NCI-H2227 (cell line): ENCODE measurements at regions not wholly inside any gene's neighbourhood (a gene's known extent, or its start where the extent isn't known, plus 50 kb on each side); places are given as distances from the start of the nearest gene placed in this dataset.
"Not testable (repeated sequence)": the region's sequence is repeated elsewhere in the genome, so short reads cannot be mapped to it uniquely, and the experiment has no call there.

Experiments used
- DNase-seq: peaks from one replicate; lab custom pipeline; 2025; ENCODE audit not compliant: unreplicated experiment; lab: John Stamatoyannopoulos, UW

DNA sequence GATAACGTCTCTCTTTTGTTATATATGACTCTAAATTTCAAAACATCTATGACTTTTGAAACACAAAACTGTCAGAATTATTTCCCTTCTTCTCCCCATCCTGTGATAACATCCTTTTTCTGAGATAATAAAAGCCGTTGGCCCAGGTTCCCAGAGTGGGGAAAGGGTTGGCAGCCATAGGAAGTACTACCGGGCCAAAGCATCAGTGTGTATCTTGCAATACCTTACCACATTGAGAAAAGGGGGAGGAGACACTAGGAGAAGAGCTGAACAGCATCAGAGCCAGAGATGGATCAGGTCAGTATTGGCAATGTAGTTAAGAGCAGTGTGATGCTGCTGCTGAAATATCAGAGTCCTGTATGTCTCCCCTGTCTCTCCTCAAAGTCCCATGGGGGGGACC, 210.0 kb upstream of the PROK2 start:
- no peak for DNase-seq

DNA sequence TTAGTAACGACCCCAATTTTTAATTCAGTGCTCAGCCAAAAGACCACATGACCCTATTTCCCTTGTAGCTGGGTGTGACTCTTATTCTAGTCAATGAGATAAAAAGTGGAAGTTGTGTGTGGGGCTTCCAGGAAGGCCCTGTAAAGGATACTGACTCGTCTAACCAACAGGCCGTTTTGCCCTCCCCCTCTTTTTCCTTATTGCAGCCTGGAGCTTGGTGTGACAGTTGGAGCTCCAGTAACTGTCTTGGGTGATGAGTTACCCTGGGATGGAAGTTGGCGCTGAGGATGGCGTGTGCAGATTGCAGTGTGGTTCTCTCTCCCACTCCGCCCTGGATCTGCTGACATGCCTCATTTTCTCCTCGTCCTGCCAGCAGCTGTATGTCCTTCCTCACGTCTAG, 209.3 kb upstream of the PROK2 start:
- no peak for DNase-seq

DNA sequence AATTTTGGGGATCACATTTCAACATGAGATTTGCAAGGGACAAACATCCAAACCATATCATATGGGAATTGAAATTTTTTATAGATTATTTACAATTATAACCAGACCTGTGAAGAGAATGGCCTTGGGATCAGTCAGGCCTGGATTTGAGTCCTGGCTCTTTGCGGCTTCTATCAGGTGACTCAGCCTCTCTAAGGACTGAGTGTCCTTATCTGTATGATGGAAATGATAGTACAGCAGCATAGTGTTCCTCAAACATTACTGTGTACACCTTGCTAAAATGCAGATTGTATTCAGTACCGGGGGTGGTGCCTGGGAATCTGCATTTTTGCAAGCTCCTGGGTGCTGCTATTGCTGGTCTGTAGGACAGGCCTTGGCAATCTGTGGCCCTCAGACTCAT, 206.7 kb upstream of the PROK2 start:
- no peak for DNase-seq

DNA sequence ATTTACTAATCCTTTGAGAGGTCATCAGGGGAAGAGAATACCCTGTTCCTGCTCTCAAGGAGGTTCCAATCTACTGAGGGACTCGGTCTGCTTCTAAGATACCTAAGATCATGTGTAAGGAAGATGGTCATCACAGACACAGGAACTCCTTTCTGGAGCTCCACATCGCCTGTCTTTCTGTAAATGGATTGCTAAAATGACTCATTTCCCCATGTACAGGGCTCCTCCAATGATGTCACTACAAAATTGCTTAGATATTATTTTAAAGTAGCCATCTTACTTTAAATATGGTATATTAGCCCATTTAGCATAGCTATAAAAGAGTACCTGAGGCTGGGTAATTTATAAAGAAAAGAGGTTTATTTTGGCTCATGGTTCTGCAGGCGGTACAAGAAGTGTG, 206.1 kb upstream of the PROK2 start:
- no peak for DNase-seq

DNA sequence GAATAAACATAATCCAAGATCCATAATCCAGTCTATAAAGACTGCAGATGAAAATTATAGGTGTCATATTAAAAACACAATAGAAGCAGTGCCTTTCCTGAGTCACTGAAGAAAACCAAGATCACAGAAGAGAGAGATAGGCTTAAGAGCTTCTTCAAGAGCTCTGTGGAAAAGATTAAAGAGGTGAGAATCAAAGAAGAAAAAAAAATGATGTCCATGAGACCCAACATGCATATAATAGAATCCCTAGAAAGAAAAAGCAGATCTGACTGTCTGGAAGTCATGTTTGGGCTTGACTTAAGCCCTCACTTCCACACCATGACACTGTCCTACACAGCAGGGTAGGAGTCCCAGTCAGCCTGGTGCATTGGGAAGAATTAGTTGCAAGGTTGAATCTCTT, 205.6 kb upstream of the PROK2 start:
- DNase-seq, result no peak

DNA sequence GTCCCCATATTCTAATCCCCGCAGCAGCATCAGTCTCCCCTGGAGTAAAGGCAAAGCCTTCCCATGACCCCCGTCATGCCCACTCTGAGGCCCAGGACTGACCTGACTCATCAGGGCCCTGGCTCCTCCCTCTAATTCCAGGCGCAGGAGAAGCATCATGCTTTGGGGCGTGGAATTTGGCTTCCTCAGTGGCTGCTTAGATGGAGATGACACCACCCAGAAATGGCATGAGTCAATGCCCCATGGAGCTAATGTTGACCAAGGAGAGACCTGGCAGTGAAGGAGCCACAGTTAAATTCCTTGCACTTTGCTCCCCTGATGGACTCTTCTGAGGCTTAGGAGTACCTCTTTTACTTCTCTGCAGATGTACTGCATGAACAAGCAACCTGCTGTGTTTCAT, 204.2 kb upstream of the PROK2 start:
- no peak for DNase-seq

DNA sequence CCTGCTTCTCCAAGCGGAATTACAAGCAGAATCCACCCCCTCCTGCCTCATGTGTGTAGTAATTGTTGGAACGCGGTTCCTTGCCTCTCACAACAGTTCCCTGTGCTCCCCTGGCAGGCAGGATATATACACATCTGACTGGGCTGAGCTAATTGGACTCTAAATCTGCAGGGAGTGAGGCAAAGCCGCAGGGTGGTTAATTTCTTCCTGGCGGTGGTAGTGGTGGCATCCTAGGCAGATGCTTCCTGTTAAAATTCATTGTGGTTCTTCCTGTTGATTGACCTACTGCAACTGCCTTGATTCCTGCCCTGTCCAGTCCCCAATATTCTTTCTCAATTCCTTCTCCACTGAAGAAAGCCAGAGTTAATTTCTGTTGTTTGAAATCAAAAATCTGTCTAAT, 202.9 kb upstream of the PROK2 start:
- DNase-seq, result peak; percentile 6

DNA sequence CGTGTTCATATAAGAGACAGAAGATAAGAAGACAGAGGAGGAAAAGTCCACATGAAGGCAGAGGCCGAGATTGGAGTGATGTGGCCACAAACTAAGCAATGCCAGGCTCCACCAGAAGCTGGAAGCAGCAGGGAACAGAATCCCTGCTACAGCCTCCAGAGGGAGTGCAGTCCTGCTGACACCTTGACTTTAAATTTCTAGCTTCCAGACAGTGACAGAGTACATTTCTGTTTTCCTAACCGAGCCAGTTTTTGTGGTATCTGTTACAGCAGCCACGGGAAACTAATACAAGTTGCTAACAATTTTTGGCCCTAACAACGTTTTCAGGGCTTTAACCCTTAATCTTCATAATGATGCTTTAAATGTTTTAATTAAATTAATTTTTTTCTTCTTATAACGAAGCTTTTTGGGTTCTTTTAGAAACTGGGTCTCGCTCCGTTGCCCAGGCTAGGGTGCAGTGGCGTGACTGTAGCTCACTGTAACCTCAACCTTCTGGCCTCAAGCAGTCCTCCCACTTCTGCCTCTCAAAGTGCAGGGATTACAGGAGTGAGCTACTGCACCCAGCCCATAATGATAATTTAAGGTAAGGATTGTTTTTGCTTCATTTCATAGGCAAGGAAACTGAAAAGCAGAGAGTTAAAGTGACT, 202.3 kb upstream of the PROK2 start:
- no peak for DNase-seq

DNA sequence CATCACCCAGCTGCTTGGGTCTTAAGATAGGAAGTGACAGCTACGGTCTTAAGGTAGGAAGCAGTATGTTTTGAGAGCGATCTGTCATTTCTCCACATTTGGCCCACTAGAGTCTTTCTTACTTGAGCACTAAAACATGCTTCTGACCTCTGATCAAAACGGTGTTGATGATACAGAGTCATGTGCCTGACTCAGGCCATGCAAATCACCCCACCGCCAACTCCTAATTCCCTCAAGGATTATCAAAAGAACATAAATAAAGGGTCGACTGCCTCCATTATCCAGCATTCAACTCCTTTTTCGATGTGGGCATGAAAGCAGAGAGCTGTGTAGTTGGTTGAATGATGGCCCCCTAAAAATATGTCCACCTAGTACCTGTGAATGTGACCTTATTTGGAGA, 201.7 kb upstream of the PROK2 start:
- DNase-seq, result no peak

DNA sequence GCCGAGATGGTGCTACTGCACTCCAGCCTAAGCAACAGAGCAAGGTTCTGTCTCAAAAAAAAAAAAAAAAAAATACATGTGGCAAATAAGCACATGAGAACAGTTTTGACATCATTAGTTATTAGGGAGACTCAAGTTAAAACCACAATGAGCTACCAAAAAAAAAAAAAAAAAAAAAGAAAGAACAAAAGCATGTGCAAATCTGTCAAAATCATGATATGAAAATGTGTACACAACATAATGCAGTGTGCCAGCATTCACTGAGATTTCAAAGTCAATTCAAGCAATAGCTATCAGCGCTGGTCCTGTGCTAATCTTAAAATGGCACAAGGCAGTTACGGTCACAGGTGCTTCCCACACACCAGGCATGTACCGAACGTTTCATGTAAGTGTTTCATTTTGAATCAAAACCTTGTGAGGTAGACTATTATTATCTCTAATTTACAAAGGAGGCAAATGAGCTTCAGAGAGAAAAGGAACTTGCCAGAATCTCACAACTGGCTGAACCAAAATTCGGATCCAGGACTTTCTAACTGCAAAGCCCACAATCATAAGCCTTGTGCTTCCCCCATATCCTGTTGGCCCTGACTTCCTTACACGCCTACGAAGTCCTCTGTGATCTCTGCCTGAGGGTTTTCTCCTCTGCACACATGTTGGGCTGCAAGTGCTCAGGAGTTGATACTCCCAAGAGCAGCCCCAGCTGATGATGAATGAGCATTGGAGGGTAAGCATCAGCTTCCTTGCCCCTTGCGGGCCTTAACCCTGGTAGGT, 200.1 kb upstream of the PROK2 start:
- DNase-seq, result no peak

DNA sequence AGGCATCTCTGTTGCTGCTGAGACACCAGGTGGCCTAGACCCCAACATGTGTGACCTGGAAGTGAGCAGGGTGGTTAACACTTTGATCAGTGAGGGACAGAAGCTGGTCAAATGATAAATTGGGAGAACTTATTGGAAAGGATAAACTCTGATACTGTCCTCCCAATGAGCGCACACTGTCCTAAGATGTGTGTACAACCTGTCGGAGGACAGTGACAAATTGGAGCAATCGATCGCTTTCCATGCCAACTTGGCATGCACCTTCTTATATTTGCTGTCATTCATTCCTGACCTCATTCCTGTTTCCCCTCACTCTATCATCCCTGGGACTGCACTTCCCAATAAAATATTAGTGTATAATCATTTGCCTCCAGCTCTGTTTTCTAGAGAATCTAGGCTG, 198.7 kb upstream of the PROK2 start:
- DNase-seq, result no peak

DNA sequence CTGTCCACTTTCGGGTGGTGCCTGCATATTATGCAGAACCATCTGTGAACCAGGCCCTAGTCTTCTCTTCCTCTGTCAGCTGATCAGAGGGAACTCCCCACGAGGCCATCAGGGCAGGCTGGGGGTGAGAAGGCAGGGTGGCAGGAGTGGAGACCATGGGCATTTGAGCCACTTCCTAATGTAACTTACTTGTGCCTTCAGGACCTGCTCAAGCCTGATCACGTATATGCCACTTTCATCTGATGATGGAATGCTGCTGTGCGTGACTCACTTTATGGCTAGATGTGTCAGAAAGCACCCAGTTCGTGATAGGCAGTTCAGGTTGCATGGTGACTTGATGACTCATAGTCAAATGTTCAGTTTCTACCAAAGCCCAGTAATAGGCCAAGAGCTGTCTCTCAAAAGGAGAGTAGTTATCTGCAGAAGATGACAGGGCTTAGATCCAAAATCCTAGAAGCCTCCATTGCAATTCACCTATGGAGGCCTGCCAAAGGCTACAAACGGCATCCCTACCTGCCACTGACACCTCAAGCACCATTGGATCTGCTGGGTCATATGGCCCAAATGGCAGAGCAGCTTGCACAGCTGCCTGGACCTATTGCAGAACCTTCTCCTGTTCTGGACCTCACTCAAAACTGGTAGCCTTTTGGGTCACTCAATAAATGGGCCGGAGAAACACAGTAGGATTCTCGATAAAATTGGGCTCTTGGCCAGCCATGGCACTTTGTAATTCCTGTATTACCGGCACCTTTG, 197.7 kb upstream of the PROK2 start:
- not testable (repeated sequence) for DNase-seq

DNA sequence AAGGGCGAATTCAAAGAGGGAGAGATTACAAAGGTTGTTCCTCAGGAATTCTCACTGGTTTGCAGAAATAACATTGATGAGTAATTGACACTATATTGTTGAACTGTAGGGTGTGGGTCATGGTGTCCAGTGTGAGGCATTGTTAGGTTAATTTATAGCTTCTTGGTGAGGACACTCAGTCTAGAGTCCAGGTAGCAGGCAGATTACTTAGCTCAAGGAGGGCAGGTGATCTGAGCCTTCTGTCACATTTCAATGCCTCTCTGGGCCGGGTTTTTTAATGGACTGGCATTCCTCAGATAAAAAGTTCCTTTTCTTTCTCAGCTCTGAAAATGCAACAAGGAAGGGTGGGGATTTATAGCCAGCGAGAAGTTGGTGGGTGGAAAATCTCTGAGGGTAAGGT, 194.2 kb upstream of the PROK2 start:
- no peak for DNase-seq

DNA sequence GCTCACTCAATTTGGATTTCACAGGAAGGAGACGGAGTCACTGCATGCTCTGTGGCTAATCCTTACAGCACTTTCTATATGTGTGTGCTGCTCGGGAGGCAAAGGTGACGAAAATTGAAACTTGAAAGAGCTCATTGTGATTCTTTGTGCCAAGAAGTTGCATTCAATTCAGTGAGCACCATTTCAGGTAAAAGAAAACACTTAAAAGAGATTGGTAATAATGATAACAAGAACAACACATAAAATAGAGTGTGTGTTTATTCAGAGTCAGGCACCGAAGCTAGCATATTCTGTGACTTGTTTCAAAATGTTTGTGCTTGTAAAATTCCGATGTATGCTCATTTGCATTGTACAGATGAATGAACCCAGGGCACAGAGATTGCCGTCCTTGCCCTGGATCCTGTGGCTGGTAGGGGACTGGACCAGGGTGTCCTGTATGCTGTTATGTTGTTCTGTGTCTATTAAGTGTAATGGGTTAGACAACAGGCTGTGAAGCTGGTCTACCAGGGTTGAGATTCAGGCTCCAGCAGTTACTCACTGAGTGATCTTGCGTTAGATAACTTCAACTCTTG, 193.3 kb upstream of the PROK2 start:
- DNase-seq, result no peak

DNA sequence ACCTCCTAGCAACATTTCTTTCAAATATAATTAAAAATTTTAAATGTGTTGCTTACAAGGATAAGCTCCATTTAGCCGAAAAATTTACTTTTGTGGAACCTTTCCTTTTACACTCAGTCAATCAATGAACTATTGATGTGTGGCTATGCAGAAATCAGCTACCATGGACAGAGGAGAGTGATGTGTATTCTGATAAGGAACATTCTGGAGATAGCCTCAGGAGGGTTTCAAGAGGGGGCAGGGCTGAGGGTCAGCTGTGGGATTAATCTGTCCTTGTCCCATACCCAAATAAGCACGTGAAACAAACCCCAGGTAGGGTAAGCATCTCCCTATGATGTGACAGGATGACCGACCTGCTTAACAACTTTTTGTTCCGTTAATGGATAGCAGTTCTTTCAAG, 192.6 kb upstream of the PROK2 start:
- DNase-seq, result no peak

DNA sequence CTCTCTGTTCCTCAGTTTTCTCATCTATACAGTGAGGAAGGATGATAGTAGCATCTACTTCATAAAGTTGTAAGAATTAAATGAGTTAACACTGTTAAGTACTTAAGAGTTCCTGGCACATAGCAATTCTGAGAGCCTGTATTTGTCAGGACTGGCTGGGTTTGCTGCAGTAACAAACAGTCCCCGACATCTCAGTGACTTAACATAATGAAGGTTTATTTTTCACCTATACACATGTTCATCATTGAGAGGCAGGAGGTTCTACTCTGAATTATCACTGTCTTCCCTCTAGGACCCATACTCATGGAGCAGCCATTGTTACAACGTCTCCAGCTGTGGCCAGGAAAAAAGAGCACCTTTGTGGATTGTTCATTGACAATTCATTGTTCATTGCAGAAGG, 190.6 kb upstream of the PROK2 start:
- DNase-seq, result no peak

DNA sequence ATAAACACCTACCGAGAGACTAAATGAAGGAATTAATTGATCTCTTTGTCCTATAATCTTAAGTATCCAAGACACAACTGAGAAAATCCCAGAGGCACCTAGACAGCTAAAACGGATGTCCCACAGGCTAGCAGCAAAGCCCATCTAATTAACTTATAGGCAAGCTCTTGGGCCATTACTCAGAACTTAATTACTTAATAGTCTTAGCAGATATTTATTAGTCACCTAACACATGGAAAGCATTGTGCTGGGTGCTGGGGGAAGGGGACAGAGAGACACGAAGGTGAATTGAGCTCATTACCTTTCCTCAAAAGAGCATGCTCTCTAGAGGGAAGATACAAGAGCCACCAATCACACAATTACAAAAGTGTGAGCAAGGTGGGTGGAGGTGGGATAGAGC, 189.8 kb upstream of the PROK2 start:
- no peak for DNase-seq

DNA sequence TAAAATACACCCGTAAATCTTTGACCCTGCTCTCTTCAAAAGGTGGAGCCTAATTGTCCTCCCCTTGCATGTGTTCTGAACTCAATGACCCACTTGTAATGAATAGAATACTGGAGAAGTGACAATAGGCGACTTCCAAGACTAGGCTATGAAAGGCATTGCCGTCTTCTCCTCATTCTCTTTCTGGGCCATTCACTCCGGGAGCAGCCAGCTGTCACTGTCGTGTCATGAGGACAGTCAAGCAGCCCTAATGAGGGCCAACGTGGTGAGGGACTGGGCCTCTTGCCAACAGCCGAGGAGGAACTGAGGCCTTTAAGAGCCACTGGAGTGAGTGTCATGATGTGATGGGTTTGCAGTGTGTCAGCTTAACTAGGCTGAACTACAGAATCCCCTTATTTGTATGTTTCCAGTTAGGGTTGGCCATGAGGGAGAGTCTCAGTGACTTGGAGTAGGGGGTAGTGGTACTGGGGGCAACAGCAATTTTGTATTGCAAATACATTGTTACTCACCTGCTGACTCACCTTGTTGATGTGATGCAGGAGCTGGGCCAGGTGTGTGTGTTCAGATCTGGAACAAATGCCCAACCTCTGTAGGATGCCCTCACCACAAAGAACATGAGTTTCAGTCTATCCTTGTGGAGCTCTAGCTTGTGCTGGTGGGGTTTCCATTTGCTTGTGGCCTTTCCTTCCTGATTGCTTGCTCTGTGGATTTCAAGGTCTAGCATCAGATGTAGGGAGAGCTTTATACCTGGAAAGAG, 188.5 kb upstream of the PROK2 start:
- peak; percentile 10 for DNase-seq

DNA sequence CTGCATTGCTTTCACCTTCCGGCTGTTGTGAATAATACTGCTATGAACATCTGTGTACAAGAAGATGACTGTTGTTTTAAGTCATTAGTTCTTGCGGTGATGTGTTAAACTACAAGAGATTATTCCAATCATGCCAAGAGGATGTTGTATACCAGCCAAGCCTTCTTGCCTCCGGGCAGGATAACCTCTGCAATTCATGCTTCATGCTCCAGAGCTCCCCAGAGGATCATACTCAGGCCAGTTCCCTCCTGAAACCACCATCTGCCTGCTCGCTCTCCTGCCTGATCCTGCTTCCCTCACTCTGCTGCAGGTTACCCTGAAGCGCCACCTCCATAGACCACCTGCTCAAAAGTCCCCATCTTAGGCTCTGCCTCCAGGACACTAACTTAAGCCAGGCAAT, 187.1 kb upstream of the PROK2 start:
- DNase-seq, result no peak

DNA sequence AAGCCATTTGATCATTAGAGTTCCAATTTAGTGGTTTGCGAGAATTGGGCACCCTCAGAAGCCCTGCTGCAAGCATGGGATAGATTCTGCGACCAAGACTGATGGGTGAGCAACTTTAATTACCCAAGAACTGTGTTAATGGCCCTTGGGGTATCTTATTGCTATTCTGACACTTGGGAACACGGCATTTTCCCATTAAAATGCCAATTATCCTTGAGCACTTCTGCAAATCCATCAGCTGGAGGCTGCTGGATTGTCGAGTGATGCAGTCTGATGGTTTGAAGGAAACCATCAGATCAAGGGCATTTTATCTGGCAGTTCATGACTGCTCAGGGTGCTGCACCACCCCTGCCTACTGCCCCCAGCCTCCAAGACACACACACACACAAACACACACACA, 183.6 kb upstream of the PROK2 start:
- DNase-seq, result no peak

DNA sequence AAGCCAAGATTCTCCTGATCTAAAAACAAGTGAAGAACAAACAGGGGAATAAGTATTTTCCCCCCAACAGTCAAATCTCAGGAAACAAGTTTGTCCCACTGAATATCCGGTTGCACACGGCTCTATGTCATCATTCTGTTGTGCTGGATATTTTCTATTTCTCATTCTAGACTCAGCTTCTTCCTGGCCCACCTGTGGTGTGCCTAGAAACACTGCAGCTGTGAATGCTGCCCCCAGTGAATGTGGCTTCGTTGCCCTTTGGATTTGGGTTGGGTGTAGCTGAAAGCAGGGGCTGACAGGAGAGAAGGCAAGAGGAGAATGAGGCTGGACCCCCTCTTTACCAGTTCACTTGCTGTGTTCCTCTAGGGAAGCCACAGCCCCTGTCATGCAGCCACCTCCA, 181.2 kb upstream of the PROK2 start:
- no peak for DNase-seq
